HepG2 (cell line): ENCODE measurements at regions not wholly inside any gene's neighbourhood (a gene's known extent, or its start where the extent isn't known, plus 50 kb on each side); places are given as distances from the start of the nearest gene placed in this dataset.

Experiments
- ATAC-seq: fragments of 200-7000 bp; cut with Tn5 transposase; 3 replicates; pipeline ENCODE4 v1.9.1; 2020; ENCODE audit warnings: mild to moderate bottlenecking, moderate library complexity
- BruUV-seq: library from RNA; stranded (reverse); fragments of 400-500 nt; replicated peaks from 2 replicates; lab custom pipeline; 2021; lab: Mats Ljungman, UMichigan
- CTCF ChIA-PET: fragments of 300-600 bp; formaldehyde crosslinking; extraction: SDS; loops from one replicate; lab custom pipeline; 2021; ENCODE audit warnings: low total read pairs, inconsistent platforms, low intra/inter-chr PET ratio; lab: Yijun Ruan, JAX
- POLR2A ChIA-PET: fragments of 350-600 bp; sonication (Branson Sonifier 250); formaldehyde crosslinking; loops from one replicate; lab custom pipeline; 2020; ENCODE audit warnings: antibody characterized with exemption, inconsistent platforms; lab: Yijun Ruan, JAX
- DNase-seq: peaks from one replicate; pipeline ENCODE4 v3.0.0-alpha.2; 2015; ENCODE audit warnings: low spot score
- FAIRE-seq: peaks from 3 replicates; lab custom pipeline; 2011; peaks lifted over from hg19 to GRCh38; lab: Jason Lieb, UNC
- H2AFZ ChIP-seq: one replicate; pipeline ENCODE4 v1.6.1; 2011; ENCODE audit warnings: low read length, inconsistent platforms
- H3K27ac ChIP-seq: fragments of 300-600 bp; 3 replicates; pipeline ENCODE4 v1.8.0; 2011; ENCODE audit warnings: mixed run types, mild to moderate bottlenecking, mixed read lengths, low read length, inconsistent platforms; ENCODE audit not compliant: insufficient read depth; ENCODE audit errors: extremely low read length
- H3K27me3 ChIP-seq, 2 experiments: fragments of 200-600 bp in 1 of 2; 2 replicates in 1 of 2; 3 replicates in 1 of 2; pipeline versions ENCODE4 v1.6.0 to v1.8.0; 2011; ENCODE audit warnings: low read length in 2 of 2, mild to moderate bottlenecking in 2 of 2, moderate library complexity in 2 of 2, inconsistent platforms in 1 of 2; ENCODE audit not compliant: insufficient read depth in 2 of 2, control insufficient read depth in 1 of 2
- H3K36me3 ChIP-seq, 2 experiments: fragments of 200-600 bp in 1 of 2; replicated peaks in 1 of 2; 2 replicates in 1 of 2; 3 replicates in 1 of 2; pipeline versions ENCODE4 v1.5.1 to v1.8.0; 2011; ENCODE audit warnings: low read length in 2 of 2, inconsistent platforms in 1 of 2; ENCODE audit not compliant: insufficient read depth in 2 of 2, control insufficient read depth in 1 of 2
- H3K4me1 ChIP-seq: 2 replicates; pipeline ENCODE4 v1.5.1; 2012; ENCODE audit warnings: low read length, inconsistent platforms; ENCODE audit not compliant: insufficient read depth
- H3K4me2 ChIP-seq: 2 replicates; pipeline ENCODE4 v1.6.0; 2011; ENCODE audit warnings: low read depth, low read length, inconsistent platforms
- H3K4me3 ChIP-seq, 3 experiments: fragments of 200-600 bp in 1 of 3; sonication (generic), shearing (Covaris generic) in 1 of 3; replicated peaks in 1 of 3; 2 replicates each; pipeline ENCODE4 v1.5.1; 2011 to 2016; ENCODE audit warnings: low read length in 3 of 3, inconsistent platforms in 2 of 3, low read depth in 2 of 3, mild to moderate bottlenecking in 2 of 3, control low read depth in 1 of 3, mixed read lengths in 1 of 3; ENCODE audit not compliant: insufficient read depth in 1 of 3
- H3K79me2 ChIP-seq: one replicate; pipeline ENCODE4 v1.6.1; 2011; ENCODE audit warnings: low read length, inconsistent platforms; ENCODE audit not compliant: insufficient read depth
- H3K9ac ChIP-seq: 2 replicates; pipeline ENCODE4 v1.6.0; 2011; ENCODE audit warnings: mild to moderate bottlenecking, low read depth, low read length, inconsistent platforms; ENCODE audit not compliant: insufficient read depth
- H3K9me3 ChIP-seq: 2 replicates; pipeline ENCODE4 v1.5.1; 2012; ENCODE audit warnings: mild to moderate bottlenecking, low read length
- H4K20me1 ChIP-seq: 2 replicates; pipeline ENCODE4 v1.6.0; 2011; ENCODE audit warnings: inconsistent platforms, mild to moderate bottlenecking, low read length, moderate library complexity; ENCODE audit not compliant: insufficient read depth
- FOXA3 ChIP-seq: IDR thresholded peaks from 2 replicates; pipeline ENCODE4 v1.6.1; 2016; ENCODE audit warnings: missing genetic modification reagents, missing compliant biosample characterization
- MAFF ChIP-seq: IDR thresholded peaks from 2 replicates; pipeline ENCODE4 v1.6.1; 2011; ENCODE audit warnings: low read depth, low read length, improper control_type of control experiment
- MATR3 ChIP-seq: sonication (generic); formaldehyde crosslinking; IDR thresholded peaks from 2 replicates; pipeline ENCODE4 v1.4.0; 2020; ENCODE audit warnings: missing genetic modification reagents
- NCOA5 ChIP-seq: sonication (generic); formaldehyde crosslinking; IDR thresholded peaks from 2 replicates; pipeline ENCODE4 v1.4.0; 2020; ENCODE audit warnings: missing genetic modification reagents
- RARA ChIP-seq: IDR thresholded peaks from 2 replicates; pipeline ENCODE4 v1.6.1; 2016; ENCODE audit warnings: missing genetic modification reagents, missing compliant biosample characterization
- RBM39 ChIP-seq: fragments of 200-400 bp; formaldehyde crosslinking; IDR thresholded peaks from one replicate; pipeline ENCODE4 v1.6.1; 2018; ENCODE audit warnings: antibody characterized with exemption, mild to moderate bottlenecking, low read depth, low read length; ENCODE audit not compliant: poor library complexity, severe bottlenecking
- SMAD3 ChIP-seq: sonication (generic); formaldehyde crosslinking; IDR thresholded peaks from 2 replicates; pipeline ENCODE4 v1.4.0; 2020; ENCODE audit warnings: missing genetic modification reagents
- SMC3 ChIP-seq: IDR thresholded peaks from 2 replicates; pipeline ENCODE4 v1.6.1; 2011; ENCODE audit warnings: low read length, improper control_type of control experiment
- SRF ChIP-seq: IDR thresholded peaks from 2 replicates; pipeline ENCODE4 v1.6.1; 2011; ENCODE audit warnings: mild to moderate bottlenecking, low read depth, low read length, moderate library complexity
- SSRP1 ChIP-seq: IDR thresholded peaks from 2 replicates; pipeline ENCODE4 v1.6.1; 2016; ENCODE audit warnings: control low read depth
- TP53 ChIP-seq: sonication (generic); formaldehyde crosslinking; conservative IDR thresholded peaks from 2 replicates; pipeline ENCODE4 v1.4.0; 2020; ENCODE audit warnings: missing genetic modification reagents
- ZFX ChIP-seq: sonication (generic); formaldehyde crosslinking; IDR thresholded peaks from 2 replicates; pipeline ENCODE4 v1.4.0; 2020; ENCODE audit warnings: mild to moderate bottlenecking, low read depth, missing genetic modification reagents, moderate library complexity
- ZNF280B ChIP-seq: sonication (generic); formaldehyde crosslinking; IDR thresholded peaks from 2 replicates; pipeline ENCODE4 v1.5.0; 2020; ENCODE audit warnings: missing genetic modification reagents, mild to moderate bottlenecking, borderline replicate concordance
- ZNF484 ChIP-seq: sonication (generic); formaldehyde crosslinking; IDR thresholded peaks from 2 replicates; pipeline ENCODE4 v1.5.1; 2020; ENCODE audit warnings: mild to moderate bottlenecking, low read depth, missing genetic modification reagents, borderline replicate concordance
- ZNF557 ChIP-seq: sonication (generic); formaldehyde crosslinking; IDR thresholded peaks from 2 replicates; pipeline ENCODE4 v1.4.0; 2020; ENCODE audit warnings: missing genetic modification reagents
- WGBS: methylation state at CpG from one replicate; pipeline ENCODE4 v1.1.6; 2017; ENCODE audit warnings: low lambda C conversion rate; 5-methylcytosine and 5-hydroxymethylcytosine counted together
- in situ Hi-C: cut with HindIII; loops from 2 replicates; pipeline ENCODE4 v1.10.0; 2017; ENCODE audit warnings: low pct_unique_long_range_greater_than_20kb; ENCODE audit not compliant: extremely low pct_ligation_motif_present
- intact Hi-C: fragments of 100-400 bp; cut with micrococcal nuclease; formaldehyde crosslinking; loops from one replicate; pipeline ENCODE4 v1.10.0; 2022; ENCODE audit not compliant: unreplicated experiment
- TF ChIP-seq, protein P1 (sequence below): sonication (generic); formaldehyde crosslinking; IDR thresholded peaks from 2 replicates; pipeline ENCODE4 v1.5.1; 2020; ENCODE audit warnings: mild to moderate bottlenecking, missing genetic modification reagents, borderline replicate concordance
- TF ChIP-seq, protein P2 (sequence below): sonication (generic); formaldehyde crosslinking; IDR thresholded peaks from 2 replicates; pipeline ENCODE4 v1.4.0; 2020; ENCODE audit warnings: missing genetic modification reagents

DNA sequence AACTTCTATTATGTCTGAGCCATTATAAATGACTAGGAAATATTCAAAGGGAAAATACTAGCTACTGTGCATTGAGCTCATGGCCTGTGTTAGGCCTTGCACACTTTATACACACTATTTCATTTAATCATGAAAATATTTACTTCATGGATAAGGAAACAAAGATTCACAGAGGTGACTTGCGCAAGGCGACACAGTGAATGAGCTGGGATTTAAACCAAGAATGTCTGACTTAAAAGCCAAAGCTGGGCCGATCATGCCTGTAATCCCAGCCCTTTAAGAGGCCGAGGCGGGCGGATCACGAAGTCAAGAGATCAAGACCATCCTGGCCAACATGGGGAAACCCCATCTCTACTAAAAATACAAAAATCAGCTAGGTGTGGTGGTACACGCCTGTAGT is 231.5 kb downstream of the MIAT start (continued):
- TF ChIP-seq, protein P1, sequence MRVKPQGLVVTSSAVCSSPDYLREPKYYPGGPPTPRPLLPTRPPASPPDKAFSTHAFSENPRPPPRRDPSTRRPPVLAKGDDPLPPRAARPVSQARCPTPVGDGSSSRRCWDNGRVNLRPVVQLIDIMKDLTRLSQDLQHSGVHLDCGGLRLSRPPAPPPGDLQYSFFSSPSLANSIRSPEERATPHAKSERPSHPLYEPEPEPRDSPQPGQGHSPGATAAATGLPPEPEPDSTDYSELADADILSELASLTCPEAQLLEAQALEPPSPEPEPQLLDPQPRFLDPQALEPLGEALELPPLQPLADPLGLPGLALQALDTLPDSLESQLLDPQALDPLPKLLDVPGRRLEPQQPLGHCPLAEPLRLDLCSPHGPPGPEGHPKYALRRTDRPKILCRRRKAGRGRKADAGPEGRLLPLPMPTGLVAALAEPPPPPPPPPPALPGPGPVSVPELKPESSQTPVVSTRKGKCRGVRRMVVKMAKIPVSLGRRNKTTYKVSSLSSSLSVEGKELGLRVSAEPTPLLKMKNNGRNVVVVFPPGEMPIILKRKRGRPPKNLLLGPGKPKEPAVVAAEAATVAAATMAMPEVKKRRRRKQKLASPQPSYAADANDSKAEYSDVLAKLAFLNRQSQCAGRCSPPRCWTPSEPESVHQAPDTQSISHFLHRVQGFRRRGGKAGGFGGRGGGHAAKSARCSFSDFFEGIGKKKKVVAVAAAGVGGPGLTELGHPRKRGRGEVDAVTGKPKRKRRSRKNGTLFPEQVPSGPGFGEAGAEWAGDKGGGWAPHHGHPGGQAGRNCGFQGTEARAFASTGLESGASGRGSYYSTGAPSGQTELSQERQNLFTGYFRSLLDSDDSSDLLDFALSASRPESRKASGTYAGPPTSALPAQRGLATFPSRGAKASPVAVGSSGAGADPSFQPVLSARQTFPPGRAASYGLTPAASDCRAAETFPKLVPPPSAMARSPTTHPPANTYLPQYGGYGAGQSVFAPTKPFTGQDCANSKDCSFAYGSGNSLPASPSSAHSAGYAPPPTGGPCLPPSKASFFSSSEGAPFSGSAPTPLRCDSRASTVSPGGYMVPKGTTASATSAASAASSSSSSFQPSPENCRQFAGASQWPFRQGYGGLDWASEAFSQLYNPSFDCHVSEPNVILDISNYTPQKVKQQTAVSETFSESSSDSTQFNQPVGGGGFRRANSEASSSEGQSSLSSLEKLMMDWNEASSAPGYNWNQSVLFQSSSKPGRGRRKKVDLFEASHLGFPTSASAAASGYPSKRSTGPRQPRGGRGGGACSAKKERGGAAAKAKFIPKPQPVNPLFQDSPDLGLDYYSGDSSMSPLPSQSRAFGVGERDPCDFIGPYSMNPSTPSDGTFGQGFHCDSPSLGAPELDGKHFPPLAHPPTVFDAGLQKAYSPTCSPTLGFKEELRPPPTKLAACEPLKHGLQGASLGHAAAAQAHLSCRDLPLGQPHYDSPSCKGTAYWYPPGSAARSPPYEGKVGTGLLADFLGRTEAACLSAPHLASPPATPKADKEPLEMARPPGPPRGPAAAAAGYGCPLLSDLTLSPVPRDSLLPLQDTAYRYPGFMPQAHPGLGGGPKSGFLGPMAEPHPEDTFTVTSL (CRISPR knock-in tag) = no peak
- TF ChIP-seq ZNF557 (CRISPR knock-in tag) = no peak
- TF ChIP-seq MAFF = no peak
- TF ChIP-seq TP53 = no peak
- no peak for TF ChIP-seq MATR3 (CRISPR knock-in tag)
- TF ChIP-seq FOXA3 (CRISPR knock-in tag) = no peak

- H3K4me1 ChIP-seq = peaks cover 10% of the 10 kb centered on the region; the same call in 1 of the 2 replicates
- no peak overlapping the region for H3K4me3 ChIP-seq
- H2AFZ ChIP-seq = no peak overlapping the region
- DNase-seq (no peak), ATAC-seq (no peak), FAIRE-seq (no peak)
- H3K79me2 ChIP-seq = no peaks in the 10 kb centered on the region
- no peak overlapping the region for H3K4me2 ChIP-seq
- H3K9me3 ChIP-seq = no peaks in the 10 kb centered on the region
- H3K36me3 ChIP-seq = no peaks in the 10 kb centered on the region
- in situ Hi-C loops (no loop called here), intact Hi-C loops (no loop called here)
- WGBS = 45% methylated on average over 7 of the region's 7 CpGs
- H3K27me3 ChIP-seq = peaks cover 3 to 10% of the 10 kb centered on the region in 2 experiments; a peak in 2 of 5 replicates
- BruUV-seq = no TSS peak
- no peak overlapping the region for H3K9ac ChIP-seq
- H4K20me1 ChIP-seq = no peaks in the 10 kb centered on the region
- CTCF ChIA-PET = no interaction called here
- no peak overlapping the region for H3K27ac ChIP-seq
- POLR2A ChIA-PET = no interaction called here
- TF ChIP-seq SMC3 (no peak), ZNF484 (CRISPR knock-in tag) (no peak), RBM39 (no peak), ZFX (no peak), RARA (no peak), ZNF280B (CRISPR knock-in tag) (no peak), SRF (no peak), SSRP1 (no peak), NCOA5 (CRISPR knock-in tag) (no peak), SMAD3 (no peak)
- TF ChIP-seq, protein P2, sequence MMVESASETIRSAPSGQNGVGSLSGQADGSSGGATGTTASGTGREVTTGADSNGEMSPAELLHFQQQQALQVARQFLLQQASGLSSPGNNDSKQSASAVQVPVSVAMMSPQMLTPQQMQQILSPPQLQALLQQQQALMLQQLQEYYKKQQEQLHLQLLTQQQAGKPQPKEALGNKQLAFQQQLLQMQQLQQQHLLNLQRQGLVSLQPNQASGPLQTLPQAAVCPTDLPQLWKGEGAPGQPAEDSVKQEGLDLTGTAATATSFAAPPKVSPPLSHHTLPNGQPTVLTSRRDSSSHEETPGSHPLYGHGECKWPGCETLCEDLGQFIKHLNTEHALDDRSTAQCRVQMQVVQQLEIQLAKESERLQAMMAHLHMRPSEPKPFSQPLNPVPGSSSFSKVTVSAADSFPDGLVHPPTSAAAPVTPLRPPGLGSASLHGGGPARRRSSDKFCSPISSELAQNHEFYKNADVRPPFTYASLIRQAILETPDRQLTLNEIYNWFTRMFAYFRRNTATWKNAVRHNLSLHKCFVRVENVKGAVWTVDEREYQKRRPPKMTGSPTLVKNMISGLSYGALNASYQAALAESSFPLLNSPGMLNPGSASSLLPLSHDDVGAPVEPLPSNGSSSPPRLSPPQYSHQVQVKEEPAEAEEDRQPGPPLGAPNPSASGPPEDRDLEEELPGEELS (CRISPR knock-in tag) = no peak
Measured at GRCh38 chr22:26889802-26890201, 232.4 kb downstream of the MIAT start.
